GM11168 (cell line): ENCODE measurements at regions not wholly inside any gene's neighbourhood (a gene's known extent, or its start where the extent isn't known, plus 50 kb on each side); places are given as distances from the start of the nearest gene placed in this dataset.

Experiments
- in situ Hi-C: fragments of 300-500 bp; cut with MboI; formaldehyde crosslinking; loops from one replicate; pipeline ENCODE4 v1.12.0; 2022; ENCODE audit warnings: low sequenced_read_pairs; ENCODE audit not compliant: unreplicated experiment

DNA sequence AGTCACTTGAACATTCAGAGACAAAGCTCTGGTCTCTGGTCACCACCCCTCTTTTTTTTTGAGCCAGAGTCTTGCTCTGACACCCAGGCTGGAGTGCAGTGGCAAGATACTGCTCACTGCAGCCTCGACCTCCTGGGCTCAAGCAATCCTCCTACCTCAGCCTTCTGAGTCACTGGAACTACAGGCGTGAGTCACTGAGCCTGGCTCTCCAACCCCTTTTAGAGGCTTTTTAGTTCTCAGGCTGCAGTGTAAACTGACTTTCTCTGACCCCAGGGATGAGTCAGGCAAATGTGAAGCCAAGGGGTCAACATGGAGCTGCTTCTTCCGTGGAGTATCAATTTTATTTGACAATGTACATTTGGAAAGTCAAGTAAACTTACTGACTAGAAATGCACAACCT, 229.2 kb downstream of the PTTG2 start:
- in situ Hi-C loops: loop anchor here (25.0 kb wide), 1 partner anchor 323 kb away; no protein-coding TSS in a partner anchor

DNA sequence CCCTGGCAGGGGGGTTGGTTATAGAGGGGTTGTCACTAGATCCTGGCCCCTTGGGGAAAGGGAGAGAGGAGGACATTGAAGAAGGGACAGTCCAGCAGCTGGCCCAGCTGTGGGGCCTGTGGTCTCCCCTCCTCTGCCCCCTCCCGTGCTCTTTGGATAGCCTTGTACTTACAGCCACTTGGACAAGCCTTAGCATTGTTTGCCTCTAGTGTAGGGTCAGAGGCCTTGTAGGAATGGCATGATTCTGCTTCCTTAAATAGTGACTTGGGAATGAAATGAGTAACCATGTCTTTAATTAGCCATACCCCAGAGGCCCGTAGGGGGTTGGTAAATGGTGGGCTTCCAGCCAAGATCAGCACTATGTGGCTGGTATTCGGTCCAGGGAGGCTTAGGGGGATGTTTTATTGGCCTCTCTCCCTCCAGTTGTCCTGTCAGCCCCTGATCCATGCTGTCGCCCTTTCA, 230.6 kb downstream of the PTTG2 start:
- in situ Hi-C loops: loop anchor here (25.0 kb wide), 1 partner anchor 322 kb away; no protein-coding TSS in a partner anchor

DNA sequence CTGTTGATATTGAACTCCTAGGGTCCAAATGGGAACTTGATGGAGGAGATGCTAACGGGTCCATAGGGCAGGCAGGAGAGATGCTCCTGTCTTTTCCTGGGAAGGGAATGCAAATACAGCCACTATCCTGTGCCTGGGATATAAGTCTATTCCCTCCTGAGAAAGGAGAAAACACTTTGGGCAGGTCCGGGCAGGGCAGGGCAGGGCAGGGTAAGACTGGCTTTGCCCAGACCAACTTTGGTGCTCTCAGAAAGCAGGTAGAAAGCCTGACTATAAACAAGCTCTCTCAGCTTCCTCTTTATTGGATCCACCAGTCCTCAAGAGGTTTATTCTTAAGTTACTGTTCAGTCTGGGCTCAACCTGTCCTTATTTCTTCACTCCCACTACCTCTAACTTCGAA, 232.3 kb downstream of the PTTG2 start:
- in situ Hi-C loops: loop anchor here (25.0 kb wide), 1 partner anchor 320 kb away; no protein-coding TSS in a partner anchor

GRCh38 chr4:38193236-38193863, 233.2 kb downstream of the PTTG2 start:
- in situ Hi-C loops: loop anchor here (25.0 kb wide), 1 partner anchor 319 kb away; no protein-coding TSS in a partner anchor

GRCh38 chr4:38194047-38194602, 233.9 kb downstream of the PTTG2 start:
- in situ Hi-C loops: loop anchor here (25.0 kb wide), 1 partner anchor 318 kb away; no protein-coding TSS in a partner anchor

DNA sequence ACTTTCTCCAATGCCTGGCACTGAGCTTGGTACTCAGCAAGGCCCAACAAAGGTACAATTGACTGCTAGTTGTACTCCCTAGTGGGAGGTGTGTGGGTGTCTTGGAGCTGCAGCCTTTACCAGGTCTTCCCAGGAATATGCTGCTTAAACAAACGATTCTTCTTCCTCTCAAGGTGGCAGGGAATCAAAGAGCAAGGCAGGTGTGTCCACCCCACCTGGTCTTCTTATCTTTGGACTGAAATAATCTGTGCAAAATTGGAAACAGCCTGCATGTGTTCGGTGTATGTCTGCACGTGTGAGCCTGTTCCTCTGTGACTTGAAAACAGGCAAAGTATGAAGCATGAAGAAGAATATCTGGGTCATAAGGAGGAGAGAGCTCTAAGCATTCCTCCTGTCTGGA, 235.3 kb downstream of the PTTG2 start:
- in situ Hi-C loops: loop anchor here (25.0 kb wide), 1 partner anchor 317 kb away; no protein-coding TSS in a partner anchor

GRCh38 chr4:38195911-38196310, 235.7 kb downstream of the PTTG2 start:
- in situ Hi-C loops: loop anchor here (25.0 kb wide), 1 partner anchor 316 kb away; no protein-coding TSS in a partner anchor

- in situ Hi-C loops: no loop called here
Observed at GRCh38 chr4:38202242-38202641, 242.0 kb downstream of the PTTG2 start.

- in situ Hi-C loops: no loop called here
Observed at GRCh38 chr4:38203609-38204008, 243.4 kb downstream of the PTTG2 start.

DNA sequence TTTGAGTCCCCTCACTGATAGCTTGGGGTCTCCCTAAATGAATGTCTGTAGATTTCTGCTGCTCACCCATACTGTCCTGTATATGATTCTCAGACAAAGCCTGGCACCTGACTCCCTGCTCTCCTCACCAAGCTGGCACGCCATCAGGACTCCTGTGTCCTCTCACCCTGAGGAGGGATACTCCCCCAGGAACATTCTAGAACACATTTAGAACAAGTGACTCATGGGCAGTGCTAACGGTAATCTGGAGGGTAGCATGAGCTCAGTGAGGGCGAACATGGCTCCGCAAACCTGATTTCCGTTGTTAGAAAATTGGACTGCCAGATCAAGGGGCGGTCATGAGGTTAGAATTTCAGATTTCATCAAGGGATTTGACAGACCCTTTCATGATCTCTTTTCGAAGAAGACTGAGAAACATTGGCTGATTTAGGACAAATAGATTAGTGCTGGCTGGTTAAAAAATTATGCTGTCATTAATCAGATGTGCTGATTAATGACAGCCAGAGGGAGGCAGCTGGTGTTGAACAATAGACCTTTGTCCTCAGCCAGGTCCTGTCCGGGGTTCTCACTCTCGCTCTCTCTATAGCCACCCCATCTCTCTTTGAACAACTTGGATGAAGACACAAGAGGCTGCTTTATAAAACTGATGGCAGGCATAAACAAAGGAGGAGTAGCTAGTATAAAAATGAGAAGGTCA, 244.3 kb downstream of the PTTG2 start:
- in situ Hi-C loops: no loop called here

DNA sequence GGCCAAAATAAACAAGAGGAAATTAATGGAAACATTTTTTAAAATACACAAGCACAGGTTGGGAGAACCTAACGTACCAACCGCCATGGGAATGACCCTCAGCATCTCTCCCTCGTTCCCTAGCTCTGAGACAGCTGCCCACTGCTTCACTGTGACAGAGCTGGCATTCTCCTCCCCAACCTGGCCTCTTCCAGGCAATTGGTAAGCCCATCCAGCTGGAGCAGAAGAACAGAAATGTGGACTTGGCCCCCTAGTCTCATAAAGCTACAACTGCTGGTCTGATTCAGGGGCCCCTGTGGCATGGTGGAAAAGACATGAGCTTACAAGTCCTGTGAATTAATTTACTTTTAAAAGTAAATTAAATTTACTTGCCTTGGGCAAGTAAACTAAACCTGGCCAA, 245.1 kb downstream of the PTTG2 start:
- in situ Hi-C loops: no loop called here

DNA sequence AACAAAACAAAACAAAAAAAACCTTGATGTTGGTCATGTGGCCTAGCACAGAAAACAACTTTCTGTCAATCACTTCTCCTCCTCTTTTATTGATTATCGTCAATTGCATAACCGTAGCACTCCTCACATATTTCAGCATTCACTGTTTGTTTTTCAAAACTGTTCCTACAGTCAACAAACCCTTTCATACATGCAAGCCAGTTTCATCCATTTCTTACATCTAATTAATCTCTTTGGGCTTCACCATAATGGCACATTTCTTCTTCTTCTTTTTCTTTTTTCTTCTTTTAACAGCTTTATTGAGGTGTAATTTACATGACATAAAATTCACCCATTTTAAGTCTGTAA, 246.9 kb downstream of the PTTG2 start:
- in situ Hi-C loops: no loop called here

GRCh38 chr4:38209654-38210053, 249.5 kb downstream of the PTTG2 start:
- in situ Hi-C loops: no loop called here

DNA sequence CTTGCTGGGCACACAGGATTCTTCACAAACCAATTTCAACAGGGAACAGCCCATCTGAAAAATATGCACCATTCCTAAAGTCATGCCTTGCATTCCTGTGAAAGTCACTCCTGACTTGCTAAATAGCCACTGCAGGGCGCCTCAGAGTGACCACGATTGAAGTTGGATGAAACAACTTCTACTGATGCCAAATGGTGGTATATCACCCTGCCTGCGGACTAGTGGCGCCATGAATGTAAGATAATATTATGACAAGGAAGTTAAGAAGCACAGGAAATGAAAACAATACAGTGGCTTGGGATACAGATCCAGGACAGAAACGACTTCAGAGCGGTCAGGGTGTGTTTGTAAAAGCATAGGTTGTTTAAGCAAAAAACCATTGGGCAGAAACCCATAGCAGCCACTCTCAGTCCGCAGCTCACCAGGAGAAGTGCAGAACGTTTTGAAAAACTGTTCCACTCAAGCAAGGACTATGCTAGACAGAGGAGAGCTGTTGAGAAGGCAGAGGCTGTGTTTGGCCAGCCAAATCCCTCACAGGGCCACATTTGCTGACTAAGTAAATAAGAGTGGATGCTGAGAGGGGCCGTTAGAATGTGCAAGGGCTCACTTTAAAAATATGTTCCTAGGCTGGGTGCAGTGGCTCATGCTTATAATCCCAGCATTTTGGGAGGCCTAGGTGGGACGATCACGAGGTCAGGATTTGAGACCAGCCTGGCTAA, 250.4 kb downstream of the PTTG2 start:
- in situ Hi-C loops: no loop called here

DNA sequence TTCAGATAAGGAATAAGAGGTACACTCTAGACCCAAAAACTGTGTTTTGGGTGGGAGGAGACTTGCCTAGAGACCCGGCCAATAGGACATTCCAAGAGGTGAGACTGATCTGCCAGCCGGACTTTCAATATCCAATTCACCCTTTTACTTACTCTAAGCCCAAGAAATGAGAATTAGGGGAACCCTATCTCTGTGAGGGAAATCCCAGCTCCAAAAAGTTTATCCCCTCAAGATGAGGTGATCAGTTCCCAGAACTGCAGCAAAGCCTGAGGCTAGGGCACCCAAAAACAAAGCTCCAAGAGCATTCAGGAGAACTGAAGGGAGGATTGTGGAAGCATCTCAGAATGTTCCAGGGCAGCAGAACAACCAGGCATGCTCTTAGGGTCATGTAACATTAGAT, 251.7 kb downstream of the PTTG2 start:
- in situ Hi-C loops: no loop called here

DNA sequence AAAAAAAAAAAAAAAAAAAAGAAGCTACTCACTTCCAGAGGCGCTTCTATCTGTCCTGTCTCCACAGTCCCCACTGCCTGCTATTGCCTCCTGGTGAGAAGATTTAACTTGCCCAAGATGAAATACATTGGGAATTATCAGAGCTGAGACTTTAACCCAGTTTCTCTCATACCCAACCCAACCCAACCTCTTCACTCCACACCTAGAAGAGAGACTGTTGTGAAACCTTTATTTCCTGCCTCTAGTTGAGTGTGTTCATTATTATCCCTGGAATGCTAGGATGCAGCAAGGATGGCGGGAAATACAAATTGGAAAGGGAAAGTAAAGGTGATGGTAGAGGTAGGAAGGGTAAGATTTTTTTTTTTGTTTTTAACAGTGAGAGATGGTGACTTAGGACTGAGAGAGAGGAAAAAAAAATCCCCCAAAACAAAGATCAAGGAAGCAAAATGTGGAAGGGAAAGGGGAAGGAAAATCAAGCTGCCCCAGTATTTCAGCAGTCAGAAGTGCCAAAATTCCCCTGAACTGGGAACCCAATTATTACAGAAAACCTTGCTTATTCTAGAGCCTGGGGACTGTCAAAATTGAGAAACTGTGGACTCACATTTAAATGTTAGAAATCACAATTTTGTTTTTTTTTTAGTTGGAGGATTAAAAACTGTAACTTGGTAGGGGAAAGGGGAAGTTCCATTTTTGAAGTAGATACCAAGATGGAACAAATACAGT, 253.0 kb downstream of the PTTG2 start:
- in situ Hi-C loops: no loop called here

GRCh38 chr4:38222892-38223291, 262.7 kb downstream of the PTTG2 start:
- in situ Hi-C loops: no loop called here

DNA sequence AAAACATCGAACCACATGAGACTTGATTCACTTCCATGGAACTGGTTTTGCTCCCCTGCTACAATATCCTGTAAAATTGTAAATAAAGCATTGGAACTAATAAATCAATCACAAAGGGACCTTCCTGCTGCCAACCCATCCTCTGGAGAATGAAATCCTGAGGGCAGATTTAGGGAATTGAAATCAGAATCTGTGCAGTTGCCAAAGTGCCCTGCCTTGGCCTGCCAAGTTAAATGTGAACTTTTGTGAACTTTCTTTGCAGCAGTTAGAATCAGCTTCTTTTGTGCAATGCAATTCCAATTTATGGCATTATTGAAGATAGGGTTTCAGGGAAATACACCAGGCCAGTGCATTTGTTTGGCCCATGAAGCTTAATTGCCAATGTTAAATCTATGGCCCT, 263.1 kb downstream of the PTTG2 start:
- in situ Hi-C loops: no loop called here

DNA sequence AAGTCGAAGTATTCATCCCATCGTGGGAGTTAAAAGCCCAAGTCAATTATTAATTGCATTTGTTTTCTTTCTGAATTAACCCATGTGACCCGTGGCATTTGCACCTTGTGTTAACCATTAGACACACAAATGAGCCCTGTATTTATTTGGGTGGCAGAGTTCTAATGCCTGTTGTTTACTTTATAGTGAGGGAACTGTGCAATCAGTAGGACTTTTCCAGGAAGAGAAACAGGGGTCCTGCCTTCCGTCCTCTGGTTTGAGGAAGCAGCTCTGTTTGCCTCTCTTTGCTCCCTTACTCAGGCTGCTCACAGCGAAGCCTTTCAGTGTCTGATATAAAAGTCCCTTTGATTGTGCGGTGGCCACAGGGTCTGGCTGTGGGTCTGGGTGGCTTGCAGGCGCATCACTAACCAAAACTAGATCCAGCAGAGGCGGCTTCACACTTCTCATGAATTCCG, 263.6 kb downstream of the PTTG2 start:
- in situ Hi-C loops: no loop called here

DNA sequence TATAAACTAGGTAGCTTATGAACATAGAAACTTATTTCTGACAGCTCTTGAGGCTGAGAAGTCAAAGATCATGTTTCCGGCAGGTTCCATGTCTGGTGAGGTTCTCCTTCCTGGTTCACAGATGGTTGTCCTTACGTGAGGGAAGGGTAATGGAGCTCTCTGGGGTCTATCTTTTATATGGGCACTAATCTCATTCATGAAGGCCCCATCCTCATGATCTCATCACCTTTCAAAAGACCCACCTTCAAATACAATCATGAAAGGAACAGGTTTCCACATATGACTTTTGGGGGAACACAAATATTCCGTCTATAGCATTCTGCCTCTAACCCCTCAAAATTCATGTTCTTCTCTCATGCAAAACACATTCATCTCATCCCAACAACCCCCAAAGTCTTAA, 264.7 kb downstream of the PTTG2 start:
- in situ Hi-C loops: no loop called here
